Fibroblast of lung (primary cell): ENCODE measurements at regions not wholly inside any gene's neighbourhood (a gene's known extent, or its start where the extent isn't known, plus 50 kb on each side); places are given as distances from the start of the nearest gene placed in this dataset.

Experiments used
- DNase-seq, 2 donors: peaks; one replicate each; pipeline versions ENCODE4 v3.0.0 to v3.0.0-alpha.2; 2010; ENCODE audit warnings: low read depth in 2 of 2
- H2AFZ ChIP-seq: 2 replicates; pipeline ENCODE4 v1.5.1; 2012; ENCODE audit warnings: low read length, control low read depth, inconsistent platforms
- H3K27ac ChIP-seq: 2 replicates; pipeline ENCODE4 v1.5.1; 2011; ENCODE audit warnings: low read length, control low read depth; ENCODE audit not compliant: insufficient read depth
- H3K27me3 ChIP-seq: 2 replicates; pipeline ENCODE4 v1.5.1; 2011; ENCODE audit warnings: mild to moderate bottlenecking, low read length; ENCODE audit not compliant: control insufficient read depth, insufficient read depth
- H3K36me3 ChIP-seq: 2 replicates; pipeline ENCODE4 v1.5.1; 2011; ENCODE audit warnings: low read length; ENCODE audit not compliant: control insufficient read depth, insufficient read depth
- H3K4me1 ChIP-seq: 2 replicates; pipeline ENCODE4 v1.5.1; 2011; ENCODE audit warnings: low read length; ENCODE audit not compliant: control insufficient read depth, insufficient read depth; ENCODE audit errors: extremely low read depth
- H3K4me2 ChIP-seq: 2 replicates; pipeline ENCODE4 v1.5.1; 2011; ENCODE audit warnings: low read length, control low read depth; ENCODE audit not compliant: insufficient read depth; ENCODE audit errors: extremely low read depth
- H3K4me3 ChIP-seq, 4 experiments: fragments of 200-600 bp in 1 of 4; sonication (generic) in 1 of 4; replicated peaks in 1 of 4; 2 replicates each; pipeline ENCODE4 v1.5.1; 2011 to 2016; ENCODE audit warnings: low read length in 4 of 4, low read depth in 3 of 4, mild to moderate bottlenecking in 3 of 4, control low read depth in 2 of 4, inconsistent platforms in 1 of 4, mixed read lengths in 1 of 4; ENCODE audit not compliant: insufficient read depth in 1 of 4; ENCODE audit errors: control extremely low read depth in 1 of 4
- H3K79me2 ChIP-seq: 2 replicates; pipeline ENCODE4 v1.5.1; 2012; ENCODE audit warnings: mild to moderate bottlenecking, low read length, inconsistent platforms; ENCODE audit not compliant: control insufficient read depth, insufficient read depth
- H3K9ac ChIP-seq: 2 replicates; pipeline ENCODE4 v1.5.1; 2011; ENCODE audit warnings: mild to moderate bottlenecking, low read length, control low read depth; ENCODE audit not compliant: insufficient read depth
- H3K9me3 ChIP-seq: 2 replicates; pipeline ENCODE4 v1.5.1; 2012; ENCODE audit warnings: low read depth, low read length; ENCODE audit not compliant: control insufficient read depth, insufficient read depth
- H4K20me1 ChIP-seq: 2 replicates; pipeline ENCODE4 v1.5.1; 2011; ENCODE audit warnings: low read length; ENCODE audit not compliant: control insufficient read depth, insufficient read depth; ENCODE audit errors: extremely low read depth
- CTCF ChIP-seq, 2 donors: IDR thresholded peaks in 1 of 2; conservative IDR thresholded peaks in 1 of 2; 1 replicate in 1 of 2; 2 replicates in 1 of 2; pipeline ENCODE4 v1.5.1; 2011 to 2012; ENCODE audit warnings: low read length in 2 of 2, control low read depth in 1 of 2, inconsistent platforms in 1 of 2, low read depth in 1 of 2, mild to moderate bottlenecking in 1 of 2
- EZH2 ChIP-seq: IDR thresholded peaks from 2 replicates; pipeline ENCODE4 v1.5.1; 2012; ENCODE audit warnings: low read length, control low read depth, mild to moderate bottlenecking; ENCODE audit errors: missing control alignments

DNA sequence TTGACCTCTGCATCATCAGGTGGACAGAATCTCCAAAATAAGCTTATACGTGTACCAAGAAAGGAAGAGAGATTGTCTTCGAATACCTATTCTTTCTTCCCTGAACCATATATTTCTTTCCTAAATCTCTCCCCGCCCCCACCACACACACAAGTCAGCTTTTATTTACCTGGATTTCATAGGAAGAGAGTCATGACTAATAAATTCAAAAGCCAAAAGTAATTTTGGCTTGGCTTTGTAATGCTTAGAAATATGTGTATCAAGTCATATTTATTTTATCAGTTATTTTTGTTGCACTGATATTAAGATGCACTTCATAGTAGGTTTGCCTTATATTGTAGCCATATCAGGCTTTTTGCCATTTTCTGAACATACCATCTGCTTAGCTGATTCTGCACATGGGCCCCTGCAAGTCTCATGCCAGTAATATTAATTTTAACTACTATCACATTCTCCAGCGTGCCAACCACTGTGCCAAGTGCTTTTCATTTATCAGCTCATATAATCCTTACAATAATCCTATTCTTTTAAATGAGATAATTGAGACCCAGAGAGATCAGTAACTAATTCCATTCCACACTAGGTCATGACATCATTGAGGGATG, 1405.3 kb upstream of the NUDT12 start:
- no peaks in the 10 kb centered on the region for H3K79me2 ChIP-seq

DNA sequence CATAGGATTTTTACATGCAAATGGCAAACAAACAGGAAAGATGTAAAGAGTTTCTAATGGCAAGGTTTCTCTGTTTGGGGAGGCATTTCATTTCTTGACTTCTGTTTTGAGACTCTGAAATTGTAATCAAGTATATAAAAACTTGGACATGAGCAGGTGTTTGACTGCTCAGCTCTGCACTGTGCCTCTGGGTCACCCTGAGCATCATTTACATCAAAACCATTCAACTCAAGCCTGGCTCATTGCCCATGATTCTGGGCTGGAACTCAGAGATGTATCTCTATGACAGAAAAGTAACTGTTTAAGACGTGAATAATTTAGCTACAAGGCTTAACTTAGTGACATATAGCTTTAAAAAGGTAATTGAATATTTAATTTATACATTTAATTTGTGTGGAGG, 1402.4 kb upstream of the NUDT12 start:
- no peaks in the 10 kb centered on the region for H3K4me1 ChIP-seq
- no peak overlapping the region for H3K9ac ChIP-seq
- H3K27ac ChIP-seq: no peak overlapping the region
- no peaks in the 10 kb centered on the region for H3K27me3 ChIP-seq
- H3K36me3 ChIP-seq: no peaks in the 10 kb centered on the region
- no peak for DNase-seq
- no peak for TF ChIP-seq CTCF (conservative IDR thresholded peaks at IDR 0.05 in 1 of 2, IDR thresholded peaks at IDR 0.05 in 1 of 2; ENCODE audit: low read depth in 1 of 2, low read length in 2 of 2)
- TF ChIP-seq EZH2: no peak
- H3K9me3 ChIP-seq: no peaks in the 10 kb centered on the region
- H3K4me3 ChIP-seq: no peak overlapping the region
- no peaks in the 10 kb centered on the region for H4K20me1 ChIP-seq
- no peaks in the 10 kb centered on the region for H3K79me2 ChIP-seq
- no peak overlapping the region for H3K4me2 ChIP-seq
- H2AFZ ChIP-seq: no peak overlapping the region

More for the DNA sequence above, 1405.3 kb upstream of the NUDT12 start:
- no peaks in the 10 kb centered on the region for H3K36me3 ChIP-seq
- TF ChIP-seq CTCF (conservative IDR thresholded peaks at IDR 0.05 in 1 of 2, IDR thresholded peaks at IDR 0.05 in 1 of 2; ENCODE audit: low read depth in 1 of 2, low read length in 2 of 2) (no peak), EZH2 (no peak)
- DNase-seq: no peak
- H3K9ac ChIP-seq: no peak overlapping the region
- H2AFZ ChIP-seq: no peak overlapping the region
- H3K4me3 ChIP-seq: no peak overlapping the region
- no peak overlapping the region for H3K27ac ChIP-seq
- no peaks in the 10 kb centered on the region for H3K9me3 ChIP-seq
- no peak overlapping the region for H3K4me2 ChIP-seq
- H3K4me1 ChIP-seq: no peaks in the 10 kb centered on the region
- no peaks in the 10 kb centered on the region for H4K20me1 ChIP-seq
- no peaks in the 10 kb centered on the region for H3K27me3 ChIP-seq

DNA sequence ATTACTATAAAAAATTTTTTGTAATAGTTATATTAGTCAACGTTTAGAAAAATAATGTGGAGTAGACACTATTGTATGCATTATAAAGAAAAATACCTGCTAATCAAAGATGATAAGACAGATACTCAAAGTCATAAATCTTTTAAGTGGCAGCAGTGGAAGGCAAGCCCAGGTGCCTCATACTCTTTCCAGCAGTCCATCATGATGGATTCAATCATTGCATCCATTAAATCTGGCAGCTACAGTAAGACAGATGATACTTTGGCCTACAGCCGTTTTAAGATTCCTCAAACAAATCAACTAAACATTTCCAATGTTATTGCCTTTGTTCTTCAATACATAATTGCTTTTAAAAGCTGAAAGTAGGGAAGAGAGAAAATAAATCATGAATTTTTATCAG, 1392.9 kb upstream of the NUDT12 start:
- no peak overlapping the region for H2AFZ ChIP-seq
- H4K20me1 ChIP-seq: no peaks in the 10 kb centered on the region
- no peaks in the 10 kb centered on the region for H3K27me3 ChIP-seq
- H3K9ac ChIP-seq: no peak overlapping the region
- no peak overlapping the region for H3K4me3 ChIP-seq
- no peaks in the 10 kb centered on the region for H3K79me2 ChIP-seq
- H3K4me1 ChIP-seq: no peaks in the 10 kb centered on the region
- H3K27ac ChIP-seq: no peak overlapping the region
- TF ChIP-seq CTCF (conservative IDR thresholded peaks at IDR 0.05 in 1 of 2, IDR thresholded peaks at IDR 0.05 in 1 of 2; ENCODE audit: low read depth in 1 of 2, low read length in 2 of 2): no peak
- no peak for TF ChIP-seq EZH2
- no peaks in the 10 kb centered on the region for H3K36me3 ChIP-seq
- no peak for DNase-seq
- H3K4me2 ChIP-seq: no peak overlapping the region
- no peaks in the 10 kb centered on the region for H3K9me3 ChIP-seq
